Keratinocyte (primary cell): ENCODE measurements at regions not wholly inside any gene's neighbourhood (a gene's known extent, or its start where the extent isn't known, plus 50 kb on each side); places are given as distances from the start of the nearest gene placed in this dataset.
"Not testable (repeated sequence)": the region's sequence is repeated elsewhere in the genome, so short reads cannot be mapped to it uniquely, and the experiment has no call there.

ENCODE experiments used
- DNase-seq: peaks from one replicate; pipeline ENCODE4 v3.0.0-alpha.2; 2011; ENCODE audit warnings: low read depth, missing footprints, low spot score
- FAIRE-seq: peaks from 2 replicates; lab custom pipeline; 2011; peaks lifted over from hg19 to GRCh38; lab: Jason Lieb, UNC
- H2AFZ ChIP-seq: 2 replicates; pipeline ENCODE4 v1.6.0; 2012; ENCODE audit warnings: low read length, control low read depth, inconsistent platforms; ENCODE audit not compliant: control insufficient read depth
- H3K27ac ChIP-seq: 2 replicates; pipeline ENCODE4 v1.5.1; 2011; ENCODE audit warnings: low read length; ENCODE audit not compliant: control insufficient read depth, insufficient read depth
- H3K27me3 ChIP-seq: 3 replicates; pipeline ENCODE4 v1.6.0; 2011; ENCODE audit warnings: low read length; ENCODE audit not compliant: control insufficient read depth, insufficient read depth; ENCODE audit errors: extremely low read depth
- H3K36me3 ChIP-seq, 2 experiments: 2 replicates in 1 of 2; 3 replicates in 1 of 2; pipeline ENCODE4 v1.5.1; 2011; ENCODE audit warnings: low read length in 2 of 2, mild to moderate bottlenecking in 1 of 2; ENCODE audit not compliant: control insufficient read depth in 2 of 2, insufficient read depth in 2 of 2; ENCODE audit errors: extremely low read depth in 1 of 2
- H3K4me1 ChIP-seq: 3 replicates; pipeline ENCODE4 v1.5.1; 2011; ENCODE audit warnings: low read length; ENCODE audit not compliant: control insufficient read depth, insufficient read depth; ENCODE audit errors: extremely low read depth
- H3K4me2 ChIP-seq: 3 replicates; pipeline ENCODE4 v1.6.0; 2011; ENCODE audit warnings: low read depth, low read length; ENCODE audit not compliant: control insufficient read depth, insufficient read depth; ENCODE audit errors: extremely low read depth
- H3K4me3 ChIP-seq, 3 experiments: fragments of 200-600 bp in 1 of 3; sonication (generic) in 1 of 3; 2 replicates in 2 of 3; 3 replicates in 1 of 3; pipeline ENCODE4 v1.5.1; 2011 to 2016; ENCODE audit warnings: low read length in 3 of 3, mild to moderate bottlenecking in 3 of 3, control low read depth in 2 of 3, inconsistent platforms in 1 of 3, low read depth in 1 of 3, mixed read lengths in 1 of 3, mixed run types in 1 of 3, moderate library complexity in 1 of 3; ENCODE audit not compliant: control insufficient read depth in 2 of 3, insufficient read depth in 2 of 3; ENCODE audit errors: extremely low read depth in 1 of 3
- H3K79me2 ChIP-seq: 2 replicates; pipeline ENCODE4 v1.6.0; 2012; ENCODE audit warnings: low read length; ENCODE audit not compliant: control insufficient read depth, insufficient read depth
- H3K9ac ChIP-seq: 3 replicates; pipeline ENCODE4 v1.6.0; 2011; ENCODE audit warnings: low read length; ENCODE audit not compliant: control insufficient read depth, insufficient read depth; ENCODE audit errors: extremely low read depth
- H3K9me1 ChIP-seq: 3 replicates; pipeline ENCODE4 v1.6.0; 2011; ENCODE audit warnings: low read length; ENCODE audit not compliant: control insufficient read depth, insufficient read depth; ENCODE audit errors: extremely low read depth
- H3K9me3 ChIP-seq: 2 replicates; pipeline ENCODE4 v1.5.1; 2012; ENCODE audit warnings: low read depth, low read length; ENCODE audit not compliant: control insufficient read depth
- H4K20me1 ChIP-seq: 3 replicates; pipeline ENCODE4 v1.6.0; 2011; ENCODE audit warnings: low read length; ENCODE audit not compliant: control insufficient read depth, insufficient read depth; ENCODE audit errors: extremely low read depth
- dilution Hi-C: fragments of 300-500 bp; cut with MboI; formaldehyde crosslinking; loops from one replicate; pipeline ENCODE4 v1.7.0; 2020; ENCODE audit warnings: low sequenced_read_pairs; ENCODE audit not compliant: extremely low pct_ligation_motif_present

DNA sequence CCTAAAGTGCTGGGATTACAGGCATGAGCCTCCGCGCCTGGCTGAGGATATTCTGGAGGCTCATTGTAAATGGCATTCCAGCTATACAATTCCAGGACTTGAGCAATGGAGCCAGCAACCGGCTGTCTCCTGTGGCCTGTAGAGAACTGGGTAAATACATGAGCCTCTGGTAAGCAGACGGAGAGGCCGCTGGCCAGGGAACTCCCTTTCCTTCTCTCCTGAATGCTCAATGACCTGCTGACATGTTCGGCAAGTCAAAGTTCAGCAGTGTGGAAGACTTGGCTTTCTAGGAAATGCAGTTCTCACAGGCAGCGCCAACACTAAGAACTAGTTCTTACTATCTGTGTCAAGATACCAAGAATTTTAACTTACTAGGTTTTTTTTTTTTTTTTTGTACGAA is 139.8 kb downstream of the SEPTIN7 start:
- H4K20me1 ChIP-seq, dilution Hi-C loops, H3K9ac ChIP-seq, H3K4me3 ChIP-seq, H3K79me2 ChIP-seq, H3K27ac ChIP-seq, H3K9me3 ChIP-seq, H3K4me1 ChIP-seq, H3K27me3 ChIP-seq, H3K4me2 ChIP-seq, H3K36me3 ChIP-seq, DNase-seq, H3K9me1 ChIP-seq, FAIRE-seq, H2AFZ ChIP-seq: not testable (repeated sequence)

DNA sequence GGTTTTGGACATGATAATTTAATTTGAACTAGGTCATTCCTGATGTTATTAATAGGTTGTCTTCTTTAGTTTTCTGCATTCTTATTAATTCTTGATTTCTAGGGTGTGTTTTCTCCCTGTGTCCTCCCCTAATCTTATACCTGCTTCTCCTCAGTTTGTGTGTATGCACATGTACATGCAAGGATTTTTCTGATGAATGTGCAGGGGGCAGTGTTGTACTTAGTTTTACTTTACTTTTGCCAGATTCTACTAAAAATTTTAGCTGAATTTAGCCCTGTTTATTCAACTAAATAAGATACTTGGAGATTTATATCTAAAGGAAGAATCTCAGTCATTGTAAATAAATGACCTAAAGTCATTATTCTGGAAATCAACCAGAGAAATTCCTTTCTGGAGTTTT is 144.8 kb downstream of the SEPTIN7 start:
- H3K4me3 ChIP-seq, H3K9me1 ChIP-seq, H2AFZ ChIP-seq, H3K4me2 ChIP-seq, FAIRE-seq, DNase-seq, H3K9me3 ChIP-seq, H3K9ac ChIP-seq, H3K79me2 ChIP-seq, H3K36me3 ChIP-seq, H3K4me1 ChIP-seq, dilution Hi-C loops, H3K27me3 ChIP-seq, H4K20me1 ChIP-seq, H3K27ac ChIP-seq: not testable (repeated sequence)

DNA sequence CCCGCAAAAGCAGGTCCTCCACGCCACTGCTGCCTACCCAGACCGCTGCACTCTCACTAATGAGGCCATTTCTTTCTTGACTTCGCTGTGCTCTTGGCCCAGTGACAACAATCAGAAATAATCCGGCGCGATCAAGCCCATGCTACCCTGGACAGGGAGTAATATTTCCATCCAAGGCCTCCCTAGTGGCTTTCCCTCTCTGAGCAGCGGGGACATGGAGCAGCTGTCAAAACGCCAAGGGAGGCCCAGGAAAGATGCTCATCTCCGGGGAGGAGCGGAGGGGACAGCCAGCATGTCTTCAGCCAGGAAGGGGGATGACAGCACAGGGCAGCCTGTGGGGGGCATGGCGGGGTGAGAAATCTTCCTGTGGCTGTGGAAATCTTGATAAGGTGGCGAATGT is 154.9 kb downstream of the SEPTIN7 start:
- H3K4me2 ChIP-seq, H3K27ac ChIP-seq, dilution Hi-C loops, H3K4me1 ChIP-seq, H3K36me3 ChIP-seq, H4K20me1 ChIP-seq, DNase-seq, H3K79me2 ChIP-seq, H3K9me1 ChIP-seq, H3K4me3 ChIP-seq, H3K9me3 ChIP-seq, FAIRE-seq, H3K9ac ChIP-seq, H2AFZ ChIP-seq, H3K27me3 ChIP-seq: not testable (repeated sequence)

DNA sequence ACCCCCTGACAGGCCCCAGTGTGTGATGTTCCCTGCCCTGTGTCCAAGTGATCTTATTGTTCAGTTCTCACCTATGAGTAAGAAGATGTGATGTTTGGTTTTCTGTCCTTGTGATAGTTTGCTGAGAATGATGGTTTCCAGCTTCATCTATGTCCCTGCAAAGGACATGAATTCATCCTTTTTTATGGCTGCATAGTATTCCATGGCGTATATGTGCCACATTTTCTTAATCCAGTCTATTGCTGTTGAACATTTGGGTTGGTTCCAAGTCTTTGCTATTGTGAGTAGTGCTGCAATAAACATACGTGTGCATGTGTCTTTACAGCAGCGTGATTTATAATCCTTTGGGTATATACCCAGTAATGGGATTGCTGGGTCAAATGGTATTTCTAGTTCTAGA is 156.1 kb downstream of the SEPTIN7 start:
- H3K9ac ChIP-seq, H3K4me1 ChIP-seq, H3K4me2 ChIP-seq, H3K9me1 ChIP-seq, H3K27ac ChIP-seq, H3K4me3 ChIP-seq, H3K27me3 ChIP-seq, H3K9me3 ChIP-seq, H3K79me2 ChIP-seq, dilution Hi-C loops, H2AFZ ChIP-seq, H4K20me1 ChIP-seq, H3K36me3 ChIP-seq, FAIRE-seq, DNase-seq: not testable (repeated sequence)

DNA sequence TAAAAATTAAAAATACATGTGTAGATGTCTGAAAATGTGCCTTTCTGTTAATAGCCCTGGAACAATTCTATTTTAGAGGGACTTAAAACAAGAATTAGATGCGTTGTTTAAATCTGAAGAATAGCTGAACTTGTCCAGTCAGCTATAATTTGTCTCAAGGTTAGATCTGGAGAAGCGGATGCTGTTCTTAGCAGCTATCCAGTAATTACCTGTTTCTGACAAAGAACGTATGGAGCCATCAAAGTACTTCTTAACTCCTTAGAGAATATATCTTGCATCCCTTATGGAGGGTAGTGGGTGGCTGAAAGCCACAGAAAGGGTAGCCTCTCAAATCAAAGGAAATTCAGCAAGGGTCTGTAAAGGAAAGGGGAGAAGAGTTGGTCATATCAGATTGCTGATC is 160.4 kb downstream of the SEPTIN7 start:
- dilution Hi-C loops, H3K9me1 ChIP-seq, H3K79me2 ChIP-seq, H3K4me3 ChIP-seq, DNase-seq, H3K27ac ChIP-seq, H3K4me2 ChIP-seq, H3K27me3 ChIP-seq, H3K36me3 ChIP-seq, H3K9ac ChIP-seq, H4K20me1 ChIP-seq, H3K9me3 ChIP-seq, H3K4me1 ChIP-seq, H2AFZ ChIP-seq: not testable (repeated sequence)
- peak; percentile 57 for FAIRE-seq
